GM19468 (cell line): ENCODE measurements at regions not wholly inside any gene's neighbourhood (a gene's known extent, or its start where the extent isn't known, plus 50 kb on each side); places are given as distances from the start of the nearest gene placed in this dataset.
"Not testable (repeated sequence)": the region's sequence is repeated elsewhere in the genome, so short reads cannot be mapped to it uniquely, and the experiment has no call there.

ENCODE experiments used
- ATAC-seq: cut with Tn5 transposase; IDR thresholded peaks from one replicate; pipeline ENCODE4 v1.9.1; 2021; ENCODE audit warnings: mild to moderate bottlenecking, moderate library complexity, moderate number of reproducible peaks; ENCODE audit not compliant: unreplicated experiment; ENCODE audit errors: extremely low read depth

DNA sequence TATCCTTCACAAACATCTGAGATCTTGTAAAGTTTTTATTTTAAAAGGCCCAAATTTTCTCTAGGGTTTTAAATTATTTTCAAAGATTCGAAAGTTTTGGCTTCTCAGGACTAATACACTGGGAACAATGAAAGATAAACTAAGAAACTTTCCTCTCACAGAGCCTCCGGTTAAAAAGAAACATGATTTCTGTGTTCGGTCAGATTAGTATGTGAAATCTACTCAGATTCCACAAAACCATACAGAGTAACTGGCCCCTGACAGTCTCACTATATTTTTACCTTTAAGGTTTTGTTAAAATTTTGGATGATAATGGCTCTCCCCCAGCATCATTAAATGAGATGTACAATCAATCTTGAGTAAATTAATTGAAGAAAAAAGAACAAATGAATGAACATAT is 471.0 kb downstream of the COL12A1 start:
- no peak for ATAC-seq

DNA sequence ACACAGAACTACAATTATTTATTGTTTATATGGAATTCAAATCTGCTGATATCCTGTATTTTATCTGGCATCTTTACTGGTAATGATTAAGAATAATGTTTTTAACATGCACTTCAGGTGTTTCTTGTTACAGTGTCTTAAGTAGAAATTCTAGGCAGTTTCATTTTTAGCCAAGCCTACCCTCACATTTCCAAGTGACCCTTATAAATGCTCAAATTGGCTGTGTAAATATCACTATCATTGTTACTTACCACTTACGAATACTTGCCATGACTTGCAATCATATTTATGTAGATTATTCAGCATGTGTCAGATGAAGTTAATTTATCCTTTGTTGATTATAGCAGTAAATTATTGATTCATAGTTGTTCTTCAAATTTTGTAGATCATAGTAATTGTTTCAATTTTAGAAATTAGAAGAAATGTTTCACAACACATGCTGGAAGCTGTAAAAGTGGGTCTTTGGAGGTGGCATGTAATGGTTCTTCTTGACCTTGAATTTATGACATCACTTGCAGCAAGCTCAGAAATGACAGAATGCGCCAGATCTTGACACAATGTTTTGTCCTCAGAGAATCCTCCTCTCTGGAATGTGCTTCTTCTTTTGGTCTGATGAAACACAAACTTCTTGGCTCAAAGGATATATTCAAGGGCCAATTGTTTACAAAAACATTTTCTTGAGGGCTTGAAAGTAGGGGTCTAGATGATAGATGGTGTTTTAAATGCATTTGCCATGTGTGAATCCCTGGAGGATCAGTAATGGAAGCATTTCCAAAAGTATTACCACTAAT is 471.8 kb downstream of the COL12A1 start:
- no peak for ATAC-seq

DNA sequence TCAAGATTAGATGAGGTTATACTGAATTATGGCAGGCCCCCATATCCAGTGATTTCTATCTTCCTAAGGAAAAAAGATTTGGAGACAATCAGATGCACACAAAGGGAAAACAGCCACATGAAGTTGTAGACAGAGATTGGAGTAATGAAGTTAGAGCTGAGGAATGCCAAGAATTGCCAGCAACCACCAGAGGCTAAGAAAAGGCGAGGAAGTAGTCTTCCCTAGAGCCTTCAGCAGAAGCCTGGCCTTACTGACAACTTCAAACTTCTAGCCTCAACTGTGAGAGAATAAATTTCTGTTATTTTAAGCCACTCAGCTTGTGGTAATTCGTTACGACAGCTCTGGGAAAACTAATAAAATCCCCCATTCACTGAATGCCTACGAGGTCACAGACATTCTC is 473.9 kb downstream of the COL12A1 start:
- ATAC-seq = no peak

DNA sequence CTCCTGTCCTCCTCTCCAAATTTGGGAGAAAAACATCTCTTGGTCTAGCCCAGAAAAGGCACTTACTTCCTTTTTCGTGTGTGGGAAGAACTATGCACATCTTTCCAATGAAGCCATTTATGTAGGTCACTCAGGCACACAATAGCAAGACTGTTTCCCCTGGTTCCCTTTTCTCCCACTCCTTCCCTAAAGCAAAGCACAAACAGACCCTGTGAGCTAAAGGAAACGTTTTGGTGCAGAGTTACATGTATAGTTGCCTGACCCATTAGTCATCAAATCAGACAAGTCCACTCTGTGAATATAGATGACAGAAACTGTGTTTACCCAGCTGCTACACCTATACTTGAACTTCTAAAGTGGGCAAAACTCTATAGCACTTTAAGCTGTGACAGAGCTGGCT is 474.6 kb downstream of the COL12A1 start:
- no peak for ATAC-seq

DNA sequence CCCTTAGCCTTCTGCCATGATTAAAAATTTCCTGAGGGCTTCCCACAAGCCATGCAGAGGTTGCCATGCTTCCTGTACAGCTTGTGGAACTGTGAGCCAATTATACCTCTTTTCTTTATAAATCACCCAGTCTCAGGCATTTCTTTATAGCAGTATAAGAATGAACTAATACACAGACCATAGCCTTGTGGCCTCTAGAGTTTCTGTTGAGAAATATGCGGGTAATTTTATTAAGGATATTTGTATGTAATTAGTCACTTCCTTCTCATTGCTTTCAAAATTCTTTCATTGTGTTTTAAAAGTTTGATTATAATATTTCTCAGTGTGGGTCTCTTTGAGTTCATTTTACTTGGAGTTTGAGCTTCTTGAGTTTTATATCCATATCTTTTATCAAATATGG is 484.9 kb downstream of the COL12A1 start:
- ATAC-seq = no peak

DNA sequence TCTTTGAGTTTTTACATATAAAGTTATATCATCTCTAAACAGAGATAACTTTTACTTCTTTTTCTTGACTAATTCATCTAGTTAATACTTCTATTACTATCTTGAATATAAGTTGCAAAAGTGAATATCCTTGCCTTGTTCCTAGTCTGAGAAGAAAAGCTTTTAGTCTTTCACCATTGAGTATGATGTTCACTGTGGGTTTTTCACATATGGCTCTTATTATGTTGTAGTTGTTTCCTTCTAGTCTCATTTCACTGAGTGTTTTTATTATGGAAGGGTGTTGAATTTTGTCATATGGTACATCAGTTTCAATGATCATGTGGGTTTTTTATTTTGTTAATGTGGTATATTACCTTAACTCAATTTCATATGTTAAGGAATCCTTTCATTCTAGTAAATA is 488.3 kb downstream of the COL12A1 start:
- no peak for ATAC-seq

DNA sequence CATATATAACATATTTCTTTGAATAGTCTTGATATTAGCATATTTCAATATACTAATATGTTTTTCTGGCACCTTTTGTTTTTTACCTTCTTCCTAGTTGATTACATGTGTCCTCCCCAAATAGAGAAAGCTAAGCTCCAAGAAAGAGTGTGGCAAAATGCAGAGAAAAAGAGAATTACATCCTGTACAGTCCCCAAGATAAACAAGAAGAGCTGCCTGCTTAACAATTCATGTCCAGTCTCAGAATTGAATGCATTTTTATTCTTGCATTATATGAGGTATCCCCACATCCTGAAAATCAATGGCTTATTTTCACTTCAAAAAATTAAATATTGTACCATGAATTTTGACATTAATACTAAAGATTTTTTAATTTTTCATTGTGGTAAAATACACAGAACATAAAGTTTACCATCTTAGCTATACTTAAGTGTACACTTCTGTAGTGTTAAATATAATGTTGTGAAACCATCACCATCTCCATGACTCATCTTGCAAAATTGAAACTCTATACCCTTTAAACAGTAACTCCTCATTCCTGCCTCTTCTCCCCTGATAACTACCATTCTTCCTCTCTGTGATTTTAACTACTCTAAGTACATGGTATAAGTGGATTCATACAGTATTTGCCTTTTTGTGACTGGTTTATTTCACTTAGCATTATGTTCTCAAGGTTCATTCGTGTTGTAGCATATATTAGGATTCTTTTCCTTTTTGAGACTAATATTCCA is 490.3 kb downstream of the COL12A1 start:
- no peak for ATAC-seq

DNA sequence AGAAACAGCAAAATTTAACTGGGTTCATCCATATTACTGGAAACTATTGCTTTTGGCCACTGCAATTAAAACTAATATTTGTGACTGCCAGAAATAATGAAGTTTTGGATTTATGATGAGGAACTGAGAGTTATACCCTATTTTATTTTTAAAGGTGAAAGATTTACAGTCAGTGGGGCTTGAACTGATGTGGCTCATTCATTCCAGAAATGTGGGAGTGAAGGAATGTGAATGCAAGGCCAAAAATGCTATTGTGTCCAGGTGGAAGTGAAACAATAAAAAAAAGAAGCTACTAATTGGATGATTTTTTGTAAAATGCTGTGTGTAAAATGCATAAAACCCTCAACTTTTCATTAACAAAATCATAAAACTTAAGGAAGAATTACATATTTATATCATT is 491.9 kb downstream of the COL12A1 start:
- ATAC-seq = no peak

DNA sequence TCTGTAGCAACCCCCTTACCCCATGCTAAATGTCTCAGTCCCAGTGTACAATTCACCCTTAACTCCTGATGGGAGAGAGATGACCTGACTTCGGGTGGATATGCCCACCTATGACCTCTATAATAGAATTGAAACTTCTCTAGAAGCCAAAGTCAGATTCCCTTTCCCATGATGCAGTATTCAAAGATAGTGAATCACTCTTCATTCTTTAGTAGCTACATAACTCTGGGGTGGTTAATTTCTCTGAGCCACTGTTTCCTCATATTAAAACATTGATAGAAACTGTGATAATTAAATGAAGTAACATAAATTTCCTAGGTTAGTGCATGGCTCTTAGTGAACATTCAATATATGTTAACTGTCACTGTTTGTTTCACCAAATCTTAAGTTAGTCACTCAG is 500.4 kb downstream of the COL12A1 start:
- ATAC-seq = no peak

DNA sequence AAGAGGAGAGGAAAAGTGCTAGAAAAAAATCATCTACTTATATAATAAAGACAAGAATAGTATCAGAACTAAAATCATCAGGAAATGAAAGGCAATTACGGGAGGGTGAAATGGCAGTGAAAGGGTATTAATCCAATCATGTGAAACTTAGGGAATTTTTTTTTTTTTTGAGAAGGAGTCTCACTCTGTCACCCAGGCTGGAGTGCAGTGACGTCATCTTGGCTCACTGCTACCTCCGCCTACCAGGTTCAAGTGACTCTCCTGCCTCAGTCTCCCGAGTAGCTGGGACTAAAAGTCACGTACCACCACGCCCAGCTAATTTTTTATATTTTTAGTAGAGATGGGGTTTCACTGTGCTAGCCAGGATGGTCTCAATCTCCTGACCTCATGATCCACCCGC is 501.3 kb downstream of the COL12A1 start:
- ATAC-seq = not testable (repeated sequence)

DNA sequence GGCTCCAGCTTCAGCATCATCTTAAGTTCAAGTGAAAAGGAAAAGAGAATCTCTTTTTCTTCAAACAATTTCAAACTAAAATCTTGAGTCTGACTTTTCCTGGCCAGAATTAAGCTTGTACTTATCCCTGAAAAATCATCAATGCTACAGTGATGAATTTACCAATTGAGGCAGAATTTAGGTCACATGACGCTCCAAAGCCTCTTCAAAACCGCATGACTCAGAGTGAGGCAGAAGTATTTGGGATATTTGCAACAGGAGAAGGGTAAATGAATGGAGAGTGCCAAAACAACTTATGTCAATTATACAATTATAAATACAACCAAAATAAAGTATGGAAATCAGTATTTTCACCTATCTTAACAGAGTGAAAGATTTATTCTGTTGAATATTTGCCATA is 515.5 kb downstream of the COL12A1 start:
- ATAC-seq = no peak

DNA sequence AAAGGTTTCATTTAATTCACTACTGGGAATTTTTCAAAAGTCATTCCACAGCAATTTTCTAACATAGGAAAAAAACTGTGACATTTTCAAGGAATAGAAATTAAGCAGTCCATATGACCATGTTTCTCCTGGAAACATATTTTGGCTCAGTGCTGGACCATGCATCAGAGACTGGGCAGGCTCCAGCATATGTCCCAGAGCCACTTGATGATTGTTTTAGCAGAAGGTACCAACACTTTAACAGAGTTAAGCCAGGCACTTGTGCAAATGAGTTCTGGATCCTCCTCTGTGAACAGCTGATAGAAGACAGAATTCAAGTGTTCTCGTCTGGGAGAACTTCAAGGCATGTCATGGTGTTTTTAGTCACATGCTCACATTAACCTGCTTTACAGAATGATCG is 516.3 kb downstream of the COL12A1 start:
- ATAC-seq = no peak

DNA sequence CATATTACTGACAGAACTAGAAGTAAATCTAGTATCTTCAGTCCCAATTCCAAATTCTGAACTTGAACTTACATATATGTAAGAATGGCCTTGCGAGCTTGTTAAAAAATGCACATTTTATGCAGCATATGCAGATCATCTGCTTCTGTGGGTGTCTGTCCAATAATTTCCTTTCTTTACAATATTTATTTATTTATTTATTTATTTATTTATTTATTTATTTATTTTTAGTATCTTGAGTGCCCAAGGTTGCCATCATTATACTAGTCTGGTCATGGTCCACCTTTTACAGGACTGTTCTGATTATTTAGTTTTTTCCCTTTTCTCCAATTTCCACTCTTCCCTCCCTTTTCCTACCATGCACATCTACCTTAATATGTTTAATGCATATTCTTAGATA is 528.4 kb downstream of the COL12A1 start:
- no peak for ATAC-seq

DNA sequence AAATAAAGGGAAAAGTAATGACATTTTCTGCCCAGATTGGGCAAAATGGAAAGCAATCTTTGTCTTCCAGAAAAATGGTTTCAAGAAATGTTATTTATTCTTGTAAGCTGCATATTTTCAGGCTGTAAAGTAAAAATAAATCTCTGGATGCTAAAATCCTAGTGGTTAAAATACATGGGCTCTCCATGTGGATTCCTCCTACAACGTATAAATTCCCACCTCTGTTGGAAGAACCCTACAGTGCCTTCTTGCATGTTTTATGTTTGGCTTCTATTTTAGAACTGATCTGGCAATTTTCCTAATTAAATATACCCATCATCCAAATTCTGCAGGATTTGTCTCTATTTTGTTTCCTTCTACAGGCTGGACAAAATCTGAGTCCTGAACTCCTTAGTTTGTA is 528.9 kb downstream of the COL12A1 start:
- ATAC-seq = no peak

DNA sequence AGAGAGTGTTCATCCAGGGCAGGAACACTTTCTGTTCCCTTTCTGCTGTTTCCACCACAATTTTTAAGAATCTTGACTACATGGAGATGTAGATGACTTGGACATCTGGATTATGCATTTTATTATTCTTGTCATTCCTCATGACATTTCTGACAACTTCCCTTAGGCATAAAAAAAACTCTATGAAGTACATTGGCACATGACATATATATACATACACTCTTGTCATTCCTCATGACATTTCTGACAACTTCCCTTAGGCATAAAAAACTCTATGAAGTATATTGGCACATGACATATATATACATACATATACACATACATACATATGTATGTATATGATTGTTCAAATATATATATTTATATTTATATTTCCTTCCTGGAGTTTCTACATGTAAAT is 531.5 kb downstream of the COL12A1 start:
- ATAC-seq = no peak

DNA sequence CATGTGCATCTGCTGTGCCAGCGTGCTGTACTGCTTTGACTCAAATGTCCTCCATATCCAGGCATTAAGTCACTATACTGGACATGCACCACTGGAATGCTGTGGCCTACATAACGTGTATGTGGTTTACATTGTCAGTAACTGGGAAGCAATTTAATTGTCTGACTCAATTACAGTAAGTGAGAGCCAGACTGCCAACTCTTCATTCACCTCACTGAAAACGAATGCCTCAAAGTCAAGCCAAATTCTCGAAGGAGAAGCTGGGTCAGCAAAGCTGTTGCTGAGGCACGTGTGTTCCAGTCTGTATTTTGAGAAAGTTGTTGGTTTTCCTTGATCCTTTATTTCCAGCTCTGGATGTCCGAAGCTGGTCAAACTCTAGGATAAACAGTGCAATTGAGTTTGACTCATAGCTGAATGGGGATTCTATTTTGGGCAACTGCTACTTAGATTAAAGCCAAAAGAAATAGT is 534.3 kb downstream of the COL12A1 start:
- no peak for ATAC-seq

DNA sequence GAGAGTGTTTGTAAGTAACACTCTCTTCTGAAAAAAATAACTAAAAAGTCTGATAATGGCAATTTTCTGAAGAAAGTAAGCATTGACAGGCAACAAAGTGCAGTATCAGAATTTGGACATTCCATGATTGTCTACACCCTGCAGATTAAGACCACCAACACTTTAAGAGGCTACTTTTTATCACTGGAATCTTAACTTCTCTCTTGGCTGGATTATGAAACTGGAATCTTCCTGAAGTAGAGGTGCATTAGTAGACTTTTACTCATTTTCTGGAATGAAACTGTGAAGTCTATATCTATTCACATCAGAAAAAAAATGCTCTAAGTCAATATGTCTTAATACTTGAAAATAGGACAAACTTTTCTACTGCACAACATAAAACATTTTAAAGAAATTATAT is 547.5 kb downstream of the COL12A1 start:
- ATAC-seq = no peak

DNA sequence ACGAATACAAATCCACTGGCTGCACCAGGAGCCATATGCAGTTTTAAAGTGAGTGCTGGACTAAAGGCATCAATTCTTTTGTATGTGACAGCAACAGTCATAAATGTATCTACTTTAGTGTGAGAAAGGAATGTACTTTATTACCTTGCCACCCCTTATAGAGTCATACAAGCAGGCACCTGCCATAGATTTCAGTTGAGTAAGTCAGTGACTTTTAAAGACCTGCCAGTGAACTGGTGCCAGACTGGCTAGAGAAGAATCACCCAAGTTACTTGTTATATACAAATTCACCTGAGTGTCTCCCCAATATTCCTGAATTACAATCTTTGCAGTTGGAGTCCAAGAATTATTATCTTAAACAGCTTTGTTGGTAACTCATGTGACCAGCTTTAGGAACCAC is 547.9 kb downstream of the COL12A1 start:
- ATAC-seq = no peak

DNA sequence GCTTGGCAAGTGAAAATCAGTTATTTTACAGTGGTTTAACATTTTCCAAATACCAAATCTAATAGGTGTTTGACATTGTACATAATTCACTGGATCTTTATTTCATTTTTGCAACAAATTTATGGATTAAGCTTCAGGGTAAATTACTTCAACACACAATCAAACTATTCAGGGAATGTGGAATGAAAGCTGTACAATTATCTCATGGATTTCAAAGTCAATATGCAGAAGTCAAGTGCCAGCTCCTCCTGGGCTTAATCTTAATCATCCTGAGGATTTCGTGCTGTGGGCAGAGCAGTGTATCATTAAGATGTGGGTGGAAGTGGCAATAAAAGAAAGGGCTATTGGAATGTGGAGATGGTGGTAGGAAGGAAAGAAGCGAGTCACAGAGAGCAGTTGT is 548.8 kb downstream of the COL12A1 start:
- no peak for ATAC-seq

DNA sequence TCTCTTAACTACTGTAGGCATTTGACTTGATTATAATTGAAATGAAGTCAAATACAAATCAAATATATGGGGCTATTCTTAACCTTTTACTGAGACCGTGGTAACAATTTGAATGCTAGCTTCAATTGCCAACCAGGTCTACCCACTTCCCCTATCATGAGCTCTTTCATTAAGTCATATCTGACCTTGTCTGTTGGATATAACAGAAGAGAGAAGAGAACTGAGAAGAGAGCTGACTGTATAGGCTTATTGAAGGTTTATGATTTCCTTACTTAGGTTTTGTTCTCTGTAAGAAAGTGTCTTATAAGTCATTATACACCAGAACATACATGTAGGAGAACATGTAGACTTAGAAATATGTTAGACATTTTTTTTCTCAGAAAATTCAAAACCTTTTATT is 549.4 kb downstream of the COL12A1 start:
- no peak for ATAC-seq

DNA sequence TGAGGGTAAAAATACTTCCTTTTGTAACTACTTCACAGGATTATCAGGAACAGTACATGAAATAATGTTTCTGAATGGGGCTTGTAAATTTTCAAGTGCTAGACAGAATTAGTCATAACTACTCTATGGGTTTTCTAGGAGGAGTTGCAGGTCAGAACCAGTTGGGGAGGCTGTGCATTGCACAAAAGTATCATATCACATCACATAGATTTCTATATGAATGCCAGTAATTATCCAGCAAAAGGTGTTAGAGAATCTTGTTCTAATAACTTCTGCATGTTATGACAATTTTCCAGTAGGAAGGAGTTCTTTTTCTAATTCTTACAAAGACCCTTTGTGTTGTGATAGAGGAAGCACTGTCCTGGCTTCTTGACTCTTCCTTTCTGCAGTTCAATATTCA is 551.6 kb downstream of the COL12A1 start:
- ATAC-seq = no peak
